Osteoblast (primary cell): ENCODE measurements at regions not wholly inside any gene's neighbourhood (a gene's known extent, or its start where the extent isn't known, plus 50 kb on each side); places are given as distances from the start of the nearest gene placed in this dataset.
"Not testable (repeated sequence)": the region's sequence is repeated elsewhere in the genome, so short reads cannot be mapped to it uniquely, and the experiment has no call there.

ENCODE experiments used
- DNase-seq: peaks from one replicate; pipeline ENCODE4 v3.0.0; 2011; ENCODE audit warnings: low spot score, mixed read lengths; ENCODE audit not compliant: insufficient read length; ENCODE audit errors: missing footprints
- H2AFZ ChIP-seq: 2 replicates; pipeline ENCODE4 v1.6.0; 2011; ENCODE audit warnings: mild to moderate bottlenecking, low read length
- H3K27ac ChIP-seq: 2 replicates; pipeline ENCODE4 v1.5.1; 2011; ENCODE audit warnings: mild to moderate bottlenecking, low read depth, low read length, moderate library complexity
- H3K27me3 ChIP-seq: 2 replicates; pipeline ENCODE4 v1.6.0; 2012; ENCODE audit warnings: mild to moderate bottlenecking, control low read depth, inconsistent platforms, low read length, moderate library complexity; ENCODE audit not compliant: insufficient read depth
- H3K36me3 ChIP-seq: 2 replicates; pipeline ENCODE4 v1.5.1; 2011; ENCODE audit warnings: mild to moderate bottlenecking, low read length, control low read depth, moderate library complexity; ENCODE audit not compliant: insufficient read depth
- H3K4me1 ChIP-seq: 2 replicates; pipeline ENCODE4 v1.5.1; 2011; ENCODE audit warnings: mild to moderate bottlenecking, low read length, control low read depth, moderate library complexity; ENCODE audit not compliant: insufficient read depth
- H3K4me2 ChIP-seq: 2 replicates; pipeline ENCODE4 v1.6.0; 2011; ENCODE audit warnings: mild to moderate bottlenecking, low read length; ENCODE audit not compliant: insufficient read depth
- H3K4me3 ChIP-seq: fragments of 200-600 bp; sonication (generic); 3 replicates; pipeline ENCODE4 v1.5.1; 2012; ENCODE audit warnings: mild to moderate bottlenecking, low read length, inconsistent platforms; ENCODE audit not compliant: insufficient read depth
- H3K79me2 ChIP-seq: 2 replicates; pipeline ENCODE4 v1.6.0; 2012; ENCODE audit warnings: mild to moderate bottlenecking, low read length, control low read depth, inconsistent platforms; ENCODE audit not compliant: insufficient read depth
- H3K9me3 ChIP-seq: 2 replicates; pipeline ENCODE4 v1.5.1; 2011; ENCODE audit warnings: low read depth, low read length, control low read depth
- H4K20me1 ChIP-seq: 2 replicates; pipeline ENCODE4 v1.6.0; 2012; ENCODE audit warnings: mild to moderate bottlenecking, low read length, control low read depth; ENCODE audit not compliant: insufficient read depth
- TF ChIP-seq, protein P1 (sequence below): IDR thresholded peaks from 2 replicates; pipeline ENCODE4 v1.5.1; 2011; ENCODE audit warnings: mild to moderate bottlenecking, low read depth, low read length, moderate library complexity; ENCODE audit errors: extremely low read depth

DNA sequence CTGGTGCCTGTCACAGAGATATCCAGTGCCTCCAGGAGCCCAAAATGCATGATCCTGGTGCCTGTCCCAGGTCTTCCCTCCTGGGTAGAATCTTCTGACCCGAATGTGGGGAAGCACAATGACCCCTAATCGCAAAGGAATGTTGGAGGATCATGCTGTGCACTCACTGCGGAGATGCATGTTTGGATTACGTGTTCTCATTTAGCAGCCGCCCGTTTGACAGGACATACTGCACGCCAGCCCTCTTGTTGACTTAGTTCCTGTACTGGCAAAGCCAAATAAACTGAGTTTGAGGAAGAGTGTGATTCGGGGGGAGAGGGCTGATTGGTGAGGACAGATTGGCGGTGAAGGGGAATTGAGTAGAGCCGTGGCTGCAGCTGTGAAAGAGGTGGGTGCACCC is 85.9 kb upstream of the SIM2 start:
- H4K20me1 ChIP-seq: no peaks in the 10 kb centered on the region
- H3K9me3 ChIP-seq: no peaks in the 10 kb centered on the region
- H3K4me3 ChIP-seq: no peak overlapping the region
- H3K36me3 ChIP-seq: no peaks in the 10 kb centered on the region
- no peak overlapping the region for H2AFZ ChIP-seq
- TF ChIP-seq, protein P1, sequence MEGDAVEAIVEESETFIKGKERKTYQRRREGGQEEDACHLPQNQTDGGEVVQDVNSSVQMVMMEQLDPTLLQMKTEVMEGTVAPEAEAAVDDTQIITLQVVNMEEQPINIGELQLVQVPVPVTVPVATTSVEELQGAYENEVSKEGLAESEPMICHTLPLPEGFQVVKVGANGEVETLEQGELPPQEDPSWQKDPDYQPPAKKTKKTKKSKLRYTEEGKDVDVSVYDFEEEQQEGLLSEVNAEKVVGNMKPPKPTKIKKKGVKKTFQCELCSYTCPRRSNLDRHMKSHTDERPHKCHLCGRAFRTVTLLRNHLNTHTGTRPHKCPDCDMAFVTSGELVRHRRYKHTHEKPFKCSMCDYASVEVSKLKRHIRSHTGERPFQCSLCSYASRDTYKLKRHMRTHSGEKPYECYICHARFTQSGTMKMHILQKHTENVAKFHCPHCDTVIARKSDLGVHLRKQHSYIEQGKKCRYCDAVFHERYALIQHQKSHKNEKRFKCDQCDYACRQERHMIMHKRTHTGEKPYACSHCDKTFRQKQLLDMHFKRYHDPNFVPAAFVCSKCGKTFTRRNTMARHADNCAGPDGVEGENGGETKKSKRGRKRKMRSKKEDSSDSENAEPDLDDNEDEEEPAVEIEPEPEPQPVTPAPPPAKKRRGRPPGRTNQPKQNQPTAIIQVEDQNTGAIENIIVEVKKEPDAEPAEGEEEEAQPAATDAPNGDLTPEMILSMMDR: no peak
- no peaks in the 10 kb centered on the region for H3K79me2 ChIP-seq
- H3K27ac ChIP-seq: no peak overlapping the region
- H3K27me3 ChIP-seq: peaks cover 37% of the 10 kb centered on the region
- DNase-seq: no peak
- no peak overlapping the region for H3K4me2 ChIP-seq
- no peaks in the 10 kb centered on the region for H3K4me1 ChIP-seq

DNA sequence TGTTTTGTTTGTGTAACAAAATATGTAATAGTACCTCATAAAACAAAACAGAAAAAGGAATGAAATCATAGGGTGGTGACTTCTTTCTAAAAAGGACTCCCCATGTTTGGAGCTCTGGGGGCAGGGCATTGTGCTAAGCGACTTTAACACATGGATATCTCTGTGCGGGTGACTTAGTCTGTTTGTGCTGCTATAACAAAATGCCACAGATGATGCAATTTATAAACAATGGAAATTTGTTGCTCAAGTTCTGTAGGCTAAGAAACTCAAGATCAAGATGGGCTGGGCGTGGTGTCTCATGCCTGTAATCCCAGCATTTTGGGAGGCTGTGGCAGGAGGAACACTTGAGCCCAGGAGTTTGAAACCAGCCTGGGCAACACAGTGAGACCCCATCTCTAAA is 85.4 kb upstream of the SIM2 start:
- TF ChIP-seq, protein P1: no peak
- Histone ChIP-seq H3K36me3 (no peaks in the 10 kb centered on the region), H3K9me3 (no peaks in the 10 kb centered on the region), H3K4me1 (no peaks in the 10 kb centered on the region), H3K79me2 (no peaks in the 10 kb centered on the region), H4K20me1 (no peaks in the 10 kb centered on the region), H3K4me2 (no peak overlapping the region), H3K4me3 (no peak overlapping the region), H3K27me3 (peaks cover 37% of the 10 kb centered on the region), H2AFZ (no peak overlapping the region), H3K27ac (no peak overlapping the region)
- DNase-seq: no peak

DNA sequence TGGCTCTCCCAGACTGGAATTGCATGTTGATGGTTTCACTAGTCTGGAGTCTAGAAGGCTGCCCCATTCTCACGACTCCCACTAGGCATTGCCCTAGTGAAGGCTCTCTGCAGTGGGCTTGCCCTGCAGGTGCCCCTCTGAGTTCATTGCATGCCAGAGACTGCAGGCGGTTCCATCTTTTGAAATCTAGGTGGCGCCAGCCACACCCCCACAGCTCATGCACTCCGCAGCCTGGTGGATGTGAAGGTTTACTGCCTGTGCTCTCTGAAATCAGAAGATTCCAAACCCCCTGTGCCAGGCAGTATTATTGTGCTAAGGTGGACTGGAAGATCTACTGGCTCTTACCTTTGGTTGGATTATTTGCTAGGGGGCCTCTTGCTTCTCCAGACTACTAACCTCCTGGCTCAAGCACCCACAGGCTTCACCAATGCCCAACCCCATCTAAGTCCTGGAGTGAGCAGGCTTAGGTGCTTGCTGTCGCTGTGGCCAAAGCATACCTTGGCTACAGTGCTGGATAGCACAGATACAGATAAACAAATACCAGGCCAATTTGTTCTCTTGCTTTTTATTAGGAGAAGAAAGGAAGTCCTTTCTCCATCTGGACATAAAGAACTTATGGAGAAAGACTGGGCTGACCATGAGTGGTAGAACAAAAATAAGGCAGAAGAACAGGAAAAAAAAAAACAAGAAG is 83.5 kb upstream of the SIM2 start:
- no peaks in the 10 kb centered on the region for H3K79me2 ChIP-seq
- no peak overlapping the region for H3K27ac ChIP-seq
- no peaks in the 10 kb centered on the region for H3K4me1 ChIP-seq
- peaks cover 37% of the 10 kb centered on the region for H3K27me3 ChIP-seq
- TF ChIP-seq, protein P1: peak; percentile 31
- H4K20me1 ChIP-seq: no peaks in the 10 kb centered on the region
- H3K4me2 ChIP-seq: no peak overlapping the region
- no peaks in the 10 kb centered on the region for H3K36me3 ChIP-seq
- no peak overlapping the region for H3K4me3 ChIP-seq
- DNase-seq: no peak
- no peaks in the 10 kb centered on the region for H3K9me3 ChIP-seq
- no peak overlapping the region for H2AFZ ChIP-seq

DNA sequence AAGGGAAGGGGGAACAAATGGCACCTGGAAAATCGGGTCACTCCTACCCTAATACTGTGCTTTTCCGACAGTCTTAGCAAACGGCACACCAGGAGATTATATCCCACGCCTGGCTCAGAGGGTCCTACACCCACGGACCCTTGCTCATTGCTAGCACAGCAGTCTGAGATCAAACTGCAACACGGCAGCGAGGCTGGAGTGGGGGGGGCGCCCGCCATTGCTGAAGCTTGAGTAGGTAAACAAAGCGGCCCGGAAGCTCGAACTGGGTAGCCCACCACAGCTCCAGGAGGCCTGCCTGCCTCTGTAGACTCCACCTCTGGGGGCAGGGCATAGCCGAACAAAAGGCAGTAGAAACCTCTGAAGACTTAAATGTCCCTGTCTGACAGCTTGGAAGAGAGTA is 82.1 kb upstream of the SIM2 start:
- H2AFZ ChIP-seq, H3K27ac ChIP-seq, H3K79me2 ChIP-seq, H3K4me2 ChIP-seq, H3K4me3 ChIP-seq, H3K9me3 ChIP-seq, H3K4me1 ChIP-seq, DNase-seq, H3K36me3 ChIP-seq, H4K20me1 ChIP-seq: not testable (repeated sequence)
- H3K27me3 ChIP-seq: peaks cover 28% of the 10 kb centered on the region

DNA sequence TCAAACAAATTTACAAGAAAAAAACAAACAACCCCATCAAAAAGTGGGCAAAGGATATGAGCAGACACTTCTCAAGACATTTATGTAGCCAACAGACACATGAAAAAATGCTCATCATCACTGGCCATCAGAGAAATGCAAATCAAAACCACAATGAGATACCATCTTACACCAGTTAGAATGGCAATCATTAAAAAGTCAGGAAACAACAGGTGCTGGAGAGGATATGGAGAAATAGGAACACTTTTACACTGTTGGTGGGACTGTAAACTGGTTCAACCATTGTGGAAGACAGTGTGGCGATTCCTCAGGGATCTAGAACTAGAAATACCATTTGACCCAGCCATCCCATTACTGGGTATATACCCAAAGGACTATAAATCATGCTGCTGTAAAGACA is 77.1 kb upstream of the SIM2 start:
- H3K79me2 ChIP-seq, DNase-seq, H3K9me3 ChIP-seq: not testable (repeated sequence)

More for the DNA sequence above, 77.1 kb upstream of the SIM2 start:
- not testable (repeated sequence) for H3K27me3 ChIP-seq, H3K4me1 ChIP-seq, H3K36me3 ChIP-seq, H3K27ac ChIP-seq, H3K4me3 ChIP-seq, H4K20me1 ChIP-seq, H3K4me2 ChIP-seq, H2AFZ ChIP-seq
